SK-N-SH (cell line): ENCODE measurements at regions not wholly inside any gene's neighbourhood (a gene's known extent, or its start where the extent isn't known, plus 50 kb on each side); places are given as distances from the start of the nearest gene placed in this dataset.

Experiments
- CHD2 ChIP-seq: fragments of 150-350 bp; IDR thresholded peaks from 2 replicates; pipeline ENCODE4 v1.6.1; 2018; ENCODE audit warnings: low read length; ENCODE audit not compliant: partially characterized antibody
- CTCF ChIP-seq: fragments of 200-600 bp; sonication (generic); IDR thresholded peaks from 2 replicates; pipeline ENCODE4 v1.6.1; 2017; ENCODE audit warnings: antibody characterized with exemption, mild to moderate bottlenecking, moderate library complexity
- EP300 ChIP-seq, 2 experiments: IDR thresholded peaks; 2 replicates each; pipeline versions ENCODE4 v1.4.0 to v1.6.1; 2012; ENCODE audit warnings: borderline replicate concordance in 1 of 2, low read depth in 1 of 2, low read length in 1 of 2
- EZH2phosphoT487 ChIP-seq: fragments of 200-600 bp; sonication (generic); IDR thresholded peaks from 2 replicates; pipeline ENCODE4 v1.6.1; 2017; ENCODE audit warnings: low read depth, mixed run types, mild to moderate bottlenecking, antibody characterized with exemption, moderate library complexity, borderline replicate concordance
- FOXM1 ChIP-seq: IDR thresholded peaks from 2 replicates; pipeline ENCODE4 v1.4.0; 2012; ENCODE audit warnings: low read depth, mild to moderate bottlenecking
- MAX ChIP-seq: IDR thresholded peaks from 2 replicates; pipeline ENCODE4 v1.4.0; 2012; ENCODE audit warnings: low read depth
- POLR2AphosphoS5 ChIP-seq: IDR thresholded peaks from 2 replicates; pipeline ENCODE4 v1.6.1; 2012; ENCODE audit warnings: low read depth, low read length
- RCOR1 ChIP-seq: fragments of 150-350 bp; IDR thresholded peaks from 2 replicates; pipeline ENCODE4 v1.6.1; 2017; ENCODE audit warnings: antibody characterized with exemption, low read length
- REST ChIP-seq: IDR thresholded peaks from 2 replicates; pipeline ENCODE4 v1.6.1; 2012; ENCODE audit warnings: mild to moderate bottlenecking, low read depth, low read length, moderate library complexity
- SIN3A ChIP-seq: IDR thresholded peaks from 2 replicates; pipeline ENCODE4 v1.6.1; 2012; ENCODE audit warnings: low read depth, mild to moderate bottlenecking, low read length, moderate library complexity, borderline replicate concordance
- TAF1 ChIP-seq: IDR thresholded peaks from 2 replicates; pipeline ENCODE4 v1.6.1; 2012; ENCODE audit warnings: low read depth, mild to moderate bottlenecking, low read length, moderate library complexity, borderline replicate concordance
- TF ChIP-seq, protein P1 (sequence below): IDR thresholded peaks from 2 replicates; pipeline ENCODE4 v1.4.0; 2012; ENCODE audit warnings: low read depth, borderline replicate concordance
- TF ChIP-seq, protein P2 (sequence below): fragments of 150-350 bp; IDR thresholded peaks from 2 replicates; pipeline ENCODE4 v1.6.1; 2017; ENCODE audit warnings: antibody characterized with exemption, low read length, low read depth, borderline replicate concordance

DNA sequence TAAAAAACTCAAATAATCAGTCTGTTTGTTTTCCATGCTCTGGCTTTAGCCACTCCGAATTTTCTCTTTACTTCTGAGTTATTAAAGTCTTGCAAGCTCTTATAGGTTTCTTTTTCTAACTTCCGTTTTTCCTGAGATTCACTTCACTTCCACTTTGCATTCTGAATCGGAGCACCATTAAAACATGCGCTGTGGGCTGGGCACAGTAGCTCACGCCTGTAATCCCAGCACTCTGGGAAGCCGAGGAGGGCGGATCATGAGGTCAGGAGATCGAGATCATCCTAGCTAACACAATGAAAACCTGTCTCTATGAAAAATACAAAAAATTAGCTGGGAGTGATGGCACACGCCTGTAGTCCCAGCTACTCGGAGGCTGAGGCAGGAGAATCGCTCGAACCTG is 357.9 kb downstream of the SLITRK6 start:
- no peak for TF ChIP-seq SIN3A
- TF ChIP-seq CTCF, result no peak
- no peak for TF ChIP-seq EP300 (IDR thresholded peaks at IDR 0.05; ENCODE audit: borderline replicate concordance in 1 of 2, low read depth in 1 of 2, low read length in 1 of 2)
- no peak for TF ChIP-seq TAF1
- TF ChIP-seq EZH2phosphoT487, result no peak
- TF ChIP-seq RCOR1, result no peak
- no peak for TF ChIP-seq REST
- TF ChIP-seq, protein P1, sequence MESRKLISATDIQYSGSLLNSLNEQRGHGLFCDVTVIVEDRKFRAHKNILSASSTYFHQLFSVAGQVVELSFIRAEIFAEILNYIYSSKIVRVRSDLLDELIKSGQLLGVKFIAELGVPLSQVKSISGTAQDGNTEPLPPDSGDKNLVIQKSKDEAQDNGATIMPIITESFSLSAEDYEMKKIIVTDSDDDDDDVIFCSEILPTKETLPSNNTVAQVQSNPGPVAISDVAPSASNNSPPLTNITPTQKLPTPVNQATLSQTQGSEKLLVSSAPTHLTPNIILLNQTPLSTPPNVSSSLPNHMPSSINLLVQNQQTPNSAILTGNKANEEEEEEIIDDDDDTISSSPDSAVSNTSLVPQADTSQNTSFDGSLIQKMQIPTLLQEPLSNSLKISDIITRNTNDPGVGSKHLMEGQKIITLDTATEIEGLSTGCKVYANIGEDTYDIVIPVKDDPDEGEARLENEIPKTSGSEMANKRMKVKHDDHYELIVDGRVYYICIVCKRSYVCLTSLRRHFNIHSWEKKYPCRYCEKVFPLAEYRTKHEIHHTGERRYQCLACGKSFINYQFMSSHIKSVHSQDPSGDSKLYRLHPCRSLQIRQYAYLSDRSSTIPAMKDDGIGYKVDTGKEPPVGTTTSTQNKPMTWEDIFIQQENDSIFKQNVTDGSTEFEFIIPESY, result no peak
- no peak for TF ChIP-seq CHD2
- TF ChIP-seq MAX, result no peak
- TF ChIP-seq POLR2AphosphoS5, result no peak
- TF ChIP-seq, protein P2, sequence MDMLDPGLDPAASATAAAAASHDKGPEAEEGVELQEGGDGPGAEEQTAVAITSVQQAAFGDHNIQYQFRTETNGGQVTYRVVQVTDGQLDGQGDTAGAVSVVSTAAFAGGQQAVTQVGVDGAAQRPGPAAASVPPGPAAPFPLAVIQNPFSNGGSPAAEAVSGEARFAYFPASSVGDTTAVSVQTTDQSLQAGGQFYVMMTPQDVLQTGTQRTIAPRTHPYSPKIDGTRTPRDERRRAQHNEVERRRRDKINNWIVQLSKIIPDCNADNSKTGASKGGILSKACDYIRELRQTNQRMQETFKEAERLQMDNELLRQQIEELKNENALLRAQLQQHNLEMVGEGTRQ, result no peak
- no peak for TF ChIP-seq FOXM1
